Mesenchymal stem cell (in vitro differentiated cells and primary cell): ENCODE measurements at regions not wholly inside any gene's neighbourhood (a gene's known extent, or its start where the extent isn't known, plus 50 kb on each side); places are given as distances from the start of the nearest gene placed in this dataset.

Experiments used
- DNase-seq: peaks from one replicate; pipeline ENCODE4 v3.0.0-alpha.2; 2013
- H2AFZ ChIP-seq: one replicate; pipeline ENCODE4 v1.6.1; 2013; ENCODE audit warnings: low read depth, mild to moderate bottlenecking, control low read depth, inconsistent platforms, low read length, moderate library complexity
- H2AK5ac ChIP-seq: 2 replicates; pipeline ENCODE4 v1.6.1; 2013; ENCODE audit warnings: low read length, moderate library complexity, mild to moderate bottlenecking, inconsistent platforms; ENCODE audit not compliant: severe bottlenecking
- H2BK120ac ChIP-seq: one replicate; pipeline ENCODE4 v1.6.1; 2013; ENCODE audit warnings: low read depth, mild to moderate bottlenecking, inconsistent platforms, low read length, moderate library complexity
- H2BK12ac ChIP-seq, 2 experiments: one replicate each; pipeline ENCODE4 v1.6.1; 2013; ENCODE audit warnings: inconsistent platforms in 2 of 2, low read length in 2 of 2, mild to moderate bottlenecking in 2 of 2, moderate library complexity in 2 of 2, control low read depth in 1 of 2
- H2BK15ac ChIP-seq: one replicate; pipeline ENCODE4 v1.6.1; 2013; ENCODE audit warnings: mild to moderate bottlenecking, low read depth, inconsistent platforms; ENCODE audit not compliant: poor library complexity, severe bottlenecking
- H2BK5ac ChIP-seq: 2 replicates; pipeline ENCODE4 v1.6.1; 2013; ENCODE audit warnings: low read depth, mild to moderate bottlenecking, low read length, control low read depth, inconsistent platforms; ENCODE audit not compliant: poor library complexity, severe bottlenecking
- H3K14ac ChIP-seq, 2 experiments: one replicate each; pipeline ENCODE4 v1.6.1; 2013; ENCODE audit warnings: inconsistent platforms in 2 of 2, low read length in 2 of 2, control low read depth in 1 of 2, mild to moderate bottlenecking in 1 of 2, moderate library complexity in 1 of 2
- H3K18ac ChIP-seq, 2 experiments: one replicate each; pipeline ENCODE4 v1.6.1; 2013; ENCODE audit warnings: inconsistent platforms in 2 of 2, low read length in 2 of 2, control low read depth in 1 of 2, low read depth in 1 of 2, mild to moderate bottlenecking in 1 of 2
- H3K23ac ChIP-seq, 2 experiments: one replicate each; pipeline ENCODE4 v1.6.1; 2013; ENCODE audit warnings: inconsistent platforms in 2 of 2, low read length in 2 of 2, mild to moderate bottlenecking in 2 of 2, moderate library complexity in 2 of 2, control low read depth in 1 of 2
- H3K27ac ChIP-seq: 2 replicates; pipeline ENCODE4 v1.5.1; 2013; ENCODE audit warnings: mild to moderate bottlenecking, moderate library complexity, low read length, control low read depth, inconsistent platforms; ENCODE audit not compliant: poor library complexity, severe bottlenecking
- H3K27me3 ChIP-seq, 2 experiments: 2 replicates each; pipeline versions ENCODE4 v1.6.1 to v1.7.0; 2013; ENCODE audit warnings: low read length in 2 of 2, mild to moderate bottlenecking in 2 of 2, moderate library complexity in 2 of 2, control low read depth in 1 of 2, inconsistent platforms in 1 of 2; ENCODE audit not compliant: control insufficient read depth in 1 of 2, insufficient read depth in 1 of 2
- H3K36me3 ChIP-seq, 2 experiments: 2 replicates each; pipeline versions ENCODE4 v1.6.1 to v1.7.0; 2013; ENCODE audit warnings: low read length in 2 of 2, control low read depth in 1 of 2, inconsistent platforms in 1 of 2, low read depth in 1 of 2, mild to moderate bottlenecking in 1 of 2; ENCODE audit not compliant: insufficient read depth in 2 of 2, control insufficient read depth in 1 of 2
- H3K4ac ChIP-seq, 2 experiments: one replicate each; pipeline ENCODE4 v1.6.1; 2013; ENCODE audit warnings: inconsistent platforms in 2 of 2, low read length in 2 of 2, mild to moderate bottlenecking in 2 of 2, moderate library complexity in 2 of 2, control low read depth in 1 of 2, low read depth in 1 of 2
- H3K4me1 ChIP-seq: 2 replicates; pipeline ENCODE4 v1.6.1; 2013; ENCODE audit warnings: low read depth, low read length, control low read depth; ENCODE audit not compliant: control insufficient read depth, insufficient read depth
- H3K4me2 ChIP-seq: 2 replicates; pipeline ENCODE4 v1.6.1; 2013; ENCODE audit warnings: low read length, mild to moderate bottlenecking, inconsistent platforms; ENCODE audit not compliant: poor library complexity, severe bottlenecking
- H3K4me3 ChIP-seq, 2 experiments: 2 replicates each; pipeline versions ENCODE4 v1.5.1 to v1.7.0; 2013; ENCODE audit warnings: low read length in 2 of 2, mild to moderate bottlenecking in 2 of 2, control low read depth in 1 of 2, low read depth in 1 of 2; ENCODE audit not compliant: insufficient read depth in 1 of 2
- H3K79me1 ChIP-seq: replicated peaks from 2 replicates; pipeline ENCODE4 v1.6.1; 2013; ENCODE audit warnings: mild to moderate bottlenecking, control low read depth, low read length, inconsistent platforms; ENCODE audit not compliant: poor library complexity, severe bottlenecking
- H3K9ac ChIP-seq: 2 replicates; pipeline ENCODE4 v1.7.0; 2013; ENCODE audit warnings: mild to moderate bottlenecking, low read length, moderate library complexity
- H3K9me3 ChIP-seq: 2 replicates; pipeline ENCODE4 v1.7.0; 2013; ENCODE audit warnings: mild to moderate bottlenecking, low read length; ENCODE audit not compliant: control insufficient read depth
- H4K8ac ChIP-seq: one replicate; pipeline ENCODE4 v1.6.1; 2013; ENCODE audit warnings: inconsistent platforms, mild to moderate bottlenecking, low read length, moderate library complexity
- H4K91ac ChIP-seq: one replicate; pipeline ENCODE4 v1.6.1; 2013; ENCODE audit warnings: mild to moderate bottlenecking, low read length, inconsistent platforms
- WGBS: methylation state at CpG from one replicate; pipeline ENCODE4 v1.1.7; 2013; ENCODE audit warnings: mixed read lengths; 5-methylcytosine and 5-hydroxymethylcytosine counted together

DNA sequence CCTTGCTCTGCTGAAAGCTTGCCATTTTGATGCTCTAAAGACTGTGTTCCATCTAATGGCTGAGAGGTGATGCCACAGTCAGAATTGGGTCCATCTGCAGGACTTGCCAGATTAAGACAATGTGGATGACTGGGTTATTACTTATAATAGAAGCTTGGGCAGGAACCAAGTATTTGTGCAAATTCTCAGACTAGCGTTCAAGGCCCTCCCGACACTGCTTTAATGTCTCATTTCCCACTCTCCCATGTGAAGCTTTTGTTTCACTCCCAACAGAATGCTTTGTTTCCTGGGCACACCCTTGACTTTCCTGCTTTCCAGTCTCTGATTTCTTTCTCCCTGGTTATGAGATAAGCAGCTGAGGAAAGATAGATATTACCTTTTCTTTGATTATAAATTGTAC is 215.8 kb downstream of the KCNS3 start:
- no peaks in the 10 kb centered on the region for H3K36me3 ChIP-seq
- no peak for DNase-seq
- H3K4ac ChIP-seq, result no peak overlapping the region
- H3K4me1 ChIP-seq, result no peaks in the 10 kb centered on the region
- no peak overlapping the region for H3K27ac ChIP-seq
- no peak overlapping the region for H2BK120ac ChIP-seq
- H3K9me3 ChIP-seq, result no peaks in the 10 kb centered on the region
- no peak overlapping the region for H2BK15ac ChIP-seq
- no peak overlapping the region for H3K14ac ChIP-seq
- no peak overlapping the region for H4K91ac ChIP-seq
- no peak overlapping the region for H2BK12ac ChIP-seq
- no peak overlapping the region for H3K4me2 ChIP-seq
- H4K8ac ChIP-seq, result no peak overlapping the region
- 95% methylated on average over 2 of the region's 2 CpGs for WGBS
- peaks cover 0 to 7% of the 10 kb centered on the region in 2 experiments for H3K27me3 ChIP-seq
- H2AK5ac ChIP-seq, result no peak overlapping the region
- no peak overlapping the region for H3K4me3 ChIP-seq
- H3K79me1 ChIP-seq, result no peaks in the 10 kb centered on the region
- no peak overlapping the region for H2AFZ ChIP-seq
- H3K18ac ChIP-seq, result no peak overlapping the region
- H3K23ac ChIP-seq, result no peak overlapping the region
- H3K9ac ChIP-seq, result no peak overlapping the region
- no peak overlapping the region for H2BK5ac ChIP-seq

DNA sequence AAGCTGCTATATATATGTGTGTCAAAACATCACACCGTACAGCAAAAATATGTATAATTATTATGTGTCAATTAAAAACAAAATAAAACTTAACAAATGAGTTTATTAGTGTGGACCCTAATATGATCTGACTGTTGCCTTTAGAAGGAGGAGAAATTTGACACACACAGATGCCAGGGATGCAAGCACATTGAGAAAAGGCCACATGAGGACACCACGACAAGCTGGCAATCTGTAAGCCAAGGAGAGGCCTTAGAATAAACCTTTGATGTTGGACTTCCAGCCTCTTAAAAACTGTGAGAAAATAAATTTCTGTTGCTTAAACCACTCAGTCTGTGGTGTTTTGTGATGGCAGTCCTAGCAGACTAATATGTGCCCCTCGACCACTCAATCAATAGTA is 214.7 kb downstream of the KCNS3 start:
- no peak overlapping the region for H2BK120ac ChIP-seq
- H2BK12ac ChIP-seq, result no peak overlapping the region
- no peak overlapping the region for H3K27ac ChIP-seq
- H2BK15ac ChIP-seq, result no peak overlapping the region
- no peak for DNase-seq
- no peak overlapping the region for H4K8ac ChIP-seq
- WGBS, result 94% methylated on average over 3 of the region's 3 CpGs
- no peak overlapping the region for H3K4me3 ChIP-seq
- H3K14ac ChIP-seq, result no peak overlapping the region
- no peak overlapping the region for H3K18ac ChIP-seq
- no peaks in the 10 kb centered on the region for H3K4me1 ChIP-seq
- no peaks in the 10 kb centered on the region for H3K79me1 ChIP-seq
- no peak overlapping the region for H3K4ac ChIP-seq
- no peak overlapping the region for H2AK5ac ChIP-seq
- no peak overlapping the region for H4K91ac ChIP-seq
- H3K9me3 ChIP-seq, result no peaks in the 10 kb centered on the region
- no peak overlapping the region for H2AFZ ChIP-seq
- H2BK5ac ChIP-seq, result no peak overlapping the region
- H3K9ac ChIP-seq, result no peak overlapping the region
- no peak overlapping the region for H3K23ac ChIP-seq
- peaks cover 0 to 3% of the 10 kb centered on the region in 2 experiments for H3K27me3 ChIP-seq
- H3K4me2 ChIP-seq, result no peak overlapping the region
- H3K36me3 ChIP-seq, result no peaks in the 10 kb centered on the region

DNA sequence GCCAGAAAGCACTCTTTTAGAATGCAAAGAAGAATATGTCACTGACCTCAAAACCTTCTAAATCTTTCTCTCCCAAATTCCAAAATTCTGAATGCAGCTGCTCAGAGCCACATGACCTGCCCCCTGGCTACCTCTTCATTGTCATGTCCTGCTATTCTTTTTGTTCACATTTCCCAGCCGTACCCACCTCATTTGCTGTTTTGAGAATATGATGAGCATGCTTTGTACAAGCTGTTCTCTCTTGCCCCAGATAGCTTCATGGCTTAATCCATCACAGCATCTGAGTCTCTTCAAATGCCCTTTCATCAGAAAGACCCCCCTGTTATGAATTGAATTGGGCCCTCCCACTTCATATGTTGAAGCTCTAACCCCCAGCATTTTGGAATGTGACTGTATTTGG is 214.3 kb downstream of the KCNS3 start:
- Histone ChIP-seq H3K9ac (no peak overlapping the region), H3K79me1 (no peaks in the 10 kb centered on the region), H3K4ac (no peak overlapping the region), H3K27ac (no peak overlapping the region), H2BK15ac (no peak overlapping the region), H3K4me2 (no peak overlapping the region), H2AK5ac (no peak overlapping the region), H2BK5ac (no peak overlapping the region), H2AFZ (no peak overlapping the region), H3K23ac (no peak overlapping the region), H4K8ac (no peak overlapping the region), H3K36me3 (no peaks in the 10 kb centered on the region), H3K27me3 (peaks cover 0 to 3% of the 10 kb centered on the region in 2 experiments), H3K4me1 (no peaks in the 10 kb centered on the region), H2BK12ac (no peak overlapping the region), H3K4me3 (no peak overlapping the region), H3K18ac (no peak overlapping the region), H2BK120ac (no peak overlapping the region), H4K91ac (no peak overlapping the region), H3K14ac (no peak overlapping the region), H3K9me3 (no peaks in the 10 kb centered on the region)
- DNase-seq, result no peak
- WGBS, result 78% methylated on average over 1 of the region's 1 CpG

DNA sequence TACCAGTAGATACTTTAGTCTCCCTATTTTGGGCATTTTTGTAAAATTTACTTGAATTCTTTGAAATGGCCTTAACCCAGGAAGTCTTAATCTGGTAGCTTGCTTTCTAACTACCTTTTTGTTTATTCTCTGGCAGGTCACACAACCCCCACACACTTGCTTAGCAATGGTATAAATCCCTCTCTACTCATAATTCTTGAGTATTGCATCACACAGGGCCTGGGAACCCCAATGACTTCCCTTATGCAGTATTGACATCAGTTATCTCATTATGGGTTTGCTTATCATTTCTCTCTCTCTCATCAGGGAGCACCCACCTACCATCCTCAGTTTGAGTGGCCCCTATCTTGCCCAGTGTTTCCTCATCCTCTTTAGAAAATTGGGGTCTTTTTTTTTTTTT is 207.1 kb downstream of the KCNS3 start:
- no peak overlapping the region for H3K23ac ChIP-seq
- no peaks in the 10 kb centered on the region for H3K4me1 ChIP-seq
- no peak overlapping the region for H2BK5ac ChIP-seq
- H3K36me3 ChIP-seq, result no peaks in the 10 kb centered on the region
- H2AK5ac ChIP-seq, result no peak overlapping the region
- H4K91ac ChIP-seq, result no peak overlapping the region
- no peak overlapping the region for H2BK15ac ChIP-seq
- no peaks in the 10 kb centered on the region for H3K79me1 ChIP-seq
- H2AFZ ChIP-seq, result no peak overlapping the region
- no peaks in the 10 kb centered on the region for H3K9me3 ChIP-seq
- no peak for DNase-seq
- H3K4me3 ChIP-seq, result no peak overlapping the region
- H4K8ac ChIP-seq, result no peak overlapping the region
- no peak overlapping the region for H3K14ac ChIP-seq
- no peak overlapping the region for H3K4me2 ChIP-seq
- H3K27ac ChIP-seq, result no peak overlapping the region
- H2BK12ac ChIP-seq, result no peak overlapping the region
- H3K9ac ChIP-seq, result no peak overlapping the region
- H3K27me3 ChIP-seq, result no peaks in the 10 kb centered on the region
- H3K4ac ChIP-seq, result no peak overlapping the region
- H3K18ac ChIP-seq, result no peak overlapping the region
- no peak overlapping the region for H2BK120ac ChIP-seq
